GM19328 (cell line): ENCODE measurements at regions not wholly inside any gene's neighbourhood (a gene's known extent, or its start where the extent isn't known, plus 50 kb on each side); places are given as distances from the start of the nearest gene placed in this dataset.

ENCODE experiments used
- ATAC-seq: cut with Tn5 transposase; IDR thresholded peaks from one replicate; pipeline ENCODE4 v1.9.1; 2021; ENCODE audit warnings: mild to moderate bottlenecking, moderate library complexity; ENCODE audit not compliant: unreplicated experiment

GRCh38 chr15:96390986-96391385, 60.5 kb downstream of the NR2F2 start:
- no peak for ATAC-seq

- no peak for ATAC-seq
Observed at GRCh38 chr15:96392380-96393208, 62.1 kb downstream of the NR2F2 start.

GRCh38 chr15:96393209-96393513, 62.7 kb downstream of the NR2F2 start:
- ATAC-seq = no peak

GRCh38 chr15:96395687-96396086, 65.2 kb downstream of the NR2F2 start:
- no peak for ATAC-seq

DNA sequence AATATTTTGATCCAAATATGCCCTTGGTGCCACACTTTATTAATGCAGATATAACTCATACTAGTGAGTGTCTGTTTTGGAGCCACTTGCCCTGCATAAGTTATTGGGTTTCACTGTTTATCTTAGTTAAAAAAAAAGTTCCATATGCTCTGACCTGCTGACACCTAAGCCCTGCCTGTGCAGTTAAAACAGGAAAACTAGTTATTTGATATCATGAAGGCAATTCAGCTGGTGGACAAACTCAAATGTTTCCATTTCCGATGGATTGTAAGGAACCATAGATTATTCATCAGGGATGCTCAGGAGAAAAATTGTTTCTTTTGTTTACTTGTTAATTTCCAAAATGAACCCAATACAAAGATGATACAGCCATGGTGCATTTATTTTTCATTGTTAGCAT, 68.3 kb downstream of the NR2F2 start:
- ATAC-seq = no peak

- no peak for ATAC-seq
Observed at GRCh38 chr15:96402403-96402802, 71.9 kb downstream of the NR2F2 start.

- no peak for ATAC-seq
Observed at GRCh38 chr15:96403071-96403470, 72.6 kb downstream of the NR2F2 start.

GRCh38 chr15:96403932-96404331, 73.4 kb downstream of the NR2F2 start:
- no peak for ATAC-seq

DNA sequence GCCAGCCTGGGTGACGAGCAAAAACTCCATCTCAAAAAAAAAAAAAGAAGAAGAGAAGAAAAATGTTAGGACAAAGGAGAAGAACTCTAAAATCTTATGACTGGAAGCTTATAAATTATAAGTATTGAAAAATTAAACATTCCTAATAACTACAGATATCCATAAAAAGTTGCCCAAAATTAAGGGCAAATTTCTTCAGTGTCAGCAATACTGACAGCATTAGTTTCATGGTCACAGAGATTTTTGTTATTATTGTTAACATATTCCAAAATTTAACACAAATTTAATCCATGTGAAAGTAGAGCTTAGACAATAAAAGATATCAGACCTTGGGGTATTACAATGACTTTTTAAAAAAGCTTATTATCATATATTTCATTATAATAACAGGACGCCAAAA, 74.1 kb downstream of the NR2F2 start:
- no peak for ATAC-seq

DNA sequence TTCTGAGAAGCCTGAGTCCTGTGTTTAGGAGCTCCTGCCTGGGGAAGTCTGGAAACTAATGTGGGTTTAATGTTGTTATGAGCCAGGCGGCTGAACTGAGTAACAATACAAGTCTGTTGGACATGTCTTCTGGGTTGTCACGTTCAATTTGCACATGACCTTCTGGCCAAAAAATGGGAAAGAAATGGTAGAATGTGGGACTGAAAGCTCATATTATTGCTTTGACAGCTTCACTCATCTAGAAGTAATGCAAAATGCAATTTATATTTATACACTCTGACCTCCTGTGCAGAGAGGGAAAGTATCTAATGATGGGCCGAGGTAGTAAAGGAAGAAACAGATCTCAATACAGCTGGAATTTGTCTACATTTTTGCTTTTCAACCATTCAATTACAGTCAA, 75.8 kb downstream of the NR2F2 start:
- ATAC-seq = no peak

- no peak for ATAC-seq
Observed at GRCh38 chr15:96406701-96407100, 76.2 kb downstream of the NR2F2 start.

GRCh38 chr15:96407482-96407881, 77.0 kb downstream of the NR2F2 start:
- ATAC-seq = no peak

DNA sequence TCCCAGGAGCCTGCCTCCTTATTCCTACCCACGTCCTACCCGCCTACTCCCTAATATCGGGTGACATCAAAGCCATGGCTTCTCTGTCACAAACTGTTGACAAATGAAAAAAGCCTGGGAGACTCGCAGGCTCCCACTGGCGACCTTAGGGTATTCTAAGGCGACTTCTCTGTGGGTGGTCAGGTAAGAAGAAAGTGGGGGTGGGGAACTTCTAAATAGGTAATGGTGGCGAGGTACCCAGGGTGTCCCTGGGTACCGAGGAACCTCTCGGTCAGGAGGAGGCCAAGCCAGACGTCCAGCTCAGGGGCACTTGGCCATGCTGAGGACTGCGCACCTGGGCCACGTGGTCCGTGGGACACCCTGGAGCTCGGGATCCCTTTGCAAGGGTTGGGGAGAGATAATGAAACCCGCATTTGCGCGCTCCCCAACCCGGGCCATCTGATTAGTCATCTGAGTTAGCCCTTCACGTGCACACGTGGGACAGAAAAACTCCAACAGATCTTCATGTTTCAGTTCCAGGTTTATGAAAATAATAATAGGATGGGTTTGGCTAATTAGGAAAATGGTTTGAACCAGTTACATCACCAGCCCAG, 78.2 kb downstream of the NR2F2 start:
- no peak for ATAC-seq

DNA sequence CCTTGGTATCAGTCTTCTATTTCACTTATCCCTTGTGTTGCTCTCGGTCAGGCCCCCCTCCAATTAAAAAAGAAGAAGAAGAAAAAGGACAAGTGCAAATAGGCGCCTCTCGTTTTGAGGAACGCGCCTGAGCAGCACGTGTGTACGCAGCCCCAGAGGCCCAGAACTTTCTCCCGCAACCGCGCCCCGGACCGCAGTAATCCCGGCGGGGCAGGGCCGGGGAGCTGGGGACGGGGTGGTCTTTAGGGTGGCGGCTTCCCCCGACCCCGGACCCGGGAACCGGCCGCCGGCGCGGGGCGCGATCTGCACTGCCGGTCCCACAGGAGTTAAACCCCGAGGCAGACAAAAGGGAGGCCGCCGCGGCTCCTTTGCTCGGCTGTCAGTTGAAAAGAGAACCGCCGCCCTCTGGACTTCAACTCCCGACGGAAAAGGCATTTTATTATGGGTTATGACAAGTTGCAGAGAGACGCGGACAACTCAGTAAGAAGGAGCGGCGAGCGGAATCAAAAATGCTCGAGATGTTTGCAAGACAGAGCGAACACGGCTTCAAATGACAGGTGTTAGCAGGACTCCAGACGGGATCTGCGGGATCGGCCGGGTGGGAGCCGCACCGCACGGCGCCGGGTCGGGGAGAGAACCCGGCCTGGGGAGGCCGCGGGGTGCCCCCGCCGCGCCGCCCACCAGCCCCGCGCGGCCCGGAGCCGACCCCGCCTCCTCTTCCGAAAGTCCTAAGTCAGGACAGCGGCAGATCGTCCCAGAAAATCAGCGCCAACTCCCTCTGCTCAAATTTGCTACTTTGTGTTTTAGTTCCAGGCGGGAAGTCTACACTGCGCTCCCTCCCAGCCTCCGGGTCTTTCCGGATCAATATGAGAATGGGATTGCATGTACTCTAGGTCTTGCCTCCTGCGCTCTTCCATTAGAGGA, 79.0 kb downstream of the NR2F2 start:
- no peak for ATAC-seq

- ATAC-seq = no peak
Observed at GRCh38 chr15:96410175-96411055, 79.9 kb downstream of the NR2F2 start.

GRCh38 chr15:96411056-96412031, 80.8 kb downstream of the NR2F2 start:
- no peak for ATAC-seq

DNA sequence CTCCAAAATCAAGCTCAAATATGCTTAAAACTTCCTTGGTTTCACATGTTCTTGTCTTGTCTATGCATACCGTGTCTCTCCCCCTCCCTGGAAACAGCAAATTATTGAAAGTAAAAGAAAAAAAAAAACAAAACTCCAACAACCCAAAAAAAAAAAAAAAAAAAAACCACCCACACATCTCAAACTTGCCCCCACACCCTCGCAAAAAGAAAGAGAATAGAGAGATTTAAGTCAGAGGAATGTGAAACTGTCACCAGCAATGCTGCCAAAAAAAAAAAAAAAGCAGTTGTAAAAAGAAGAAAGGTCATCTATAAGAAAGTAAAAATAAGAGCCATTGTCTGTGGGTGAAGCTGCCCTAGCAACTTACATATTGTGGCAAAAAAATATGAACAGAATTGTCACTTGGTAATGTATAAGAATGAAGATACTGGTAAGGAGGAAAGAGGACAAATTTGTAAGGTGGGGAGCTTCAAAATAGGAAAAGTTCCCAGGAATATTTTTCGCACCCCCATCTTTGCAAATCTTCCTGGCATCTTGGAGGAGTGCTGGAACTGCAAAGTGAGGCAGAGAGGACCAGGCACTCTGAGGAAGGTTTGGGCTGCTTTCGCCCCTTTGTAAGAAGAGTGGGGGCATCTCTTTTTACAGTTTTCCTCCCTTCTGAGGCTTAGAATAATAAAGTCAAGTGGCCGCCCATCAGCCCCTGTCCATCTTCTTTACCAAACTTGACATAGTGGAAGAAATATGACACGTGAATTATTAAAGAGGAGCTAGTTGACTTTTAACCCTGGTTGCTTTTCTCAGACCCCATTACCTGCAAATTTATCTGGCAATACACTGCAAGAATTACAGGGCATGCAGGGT, 81.8 kb downstream of the NR2F2 start:
- no peak for ATAC-seq

DNA sequence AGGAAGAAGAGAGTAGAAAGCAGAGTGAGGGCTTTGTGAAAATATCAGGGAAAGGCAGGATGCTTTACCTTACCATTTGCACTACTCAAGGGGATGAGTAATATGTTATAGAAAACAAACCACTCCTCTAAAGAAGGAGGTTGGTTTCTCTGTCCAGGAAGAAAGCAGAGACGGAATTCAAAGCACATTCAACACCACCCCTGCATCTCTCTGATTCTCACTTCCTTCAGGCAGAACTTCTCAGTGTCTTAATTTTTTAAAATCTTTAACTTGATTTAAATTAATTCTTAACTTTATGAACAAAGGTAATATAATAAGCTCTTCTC, 82.4 kb downstream of the NR2F2 start:
- ATAC-seq = no peak

DNA sequence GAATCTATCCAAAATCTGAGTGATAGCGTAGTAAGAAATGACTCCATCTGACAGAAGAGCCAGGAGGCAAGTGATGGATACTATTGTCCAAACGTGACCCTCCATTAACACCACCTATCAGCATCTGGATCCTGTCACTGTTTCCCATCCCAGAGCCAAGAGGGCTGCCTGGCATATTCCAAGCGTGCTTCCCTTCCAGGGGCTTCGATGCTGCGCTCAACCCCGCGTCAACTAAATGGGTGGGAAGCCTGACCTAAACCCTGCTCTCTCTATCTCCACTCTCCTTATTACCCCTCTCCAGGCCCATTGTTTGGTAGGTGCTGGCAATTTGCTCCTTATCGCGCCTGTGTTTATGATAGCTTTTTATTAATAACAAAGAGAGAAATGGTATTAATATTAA, 83.2 kb downstream of the NR2F2 start:
- ATAC-seq = no peak
